ENCODE measurements at regions not wholly inside any gene's neighbourhood (a gene's known extent, or its start where the extent isn't known, plus 50 kb on each side); places are given as distances from the start of the nearest gene placed in this dataset.

DNA sequence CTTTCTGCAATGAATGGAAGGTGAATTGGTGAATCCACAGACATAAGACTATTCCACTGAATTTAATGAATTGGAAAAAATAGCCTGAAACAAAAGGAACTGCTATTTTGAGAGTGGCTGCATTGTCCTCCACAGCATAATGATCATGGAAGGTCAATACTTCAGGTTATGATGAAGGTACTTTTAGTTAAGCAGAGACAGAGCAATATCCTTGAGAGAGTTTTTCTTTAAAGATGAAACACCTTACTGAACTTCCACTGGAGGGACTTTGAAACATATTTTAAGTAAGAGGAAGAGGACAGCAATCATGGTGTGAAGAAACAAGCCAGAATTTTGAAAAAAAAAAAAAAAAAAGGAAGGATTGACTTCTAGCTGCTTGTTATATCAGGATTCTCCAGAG, 68.8 kb upstream of the DPP10 start:
- Histone ChIP-seq H3K27ac (no peak overlapping the region), H3K36me3 (no peaks in the 10 kb centered on the region), H3K4me3 (no peak overlapping the region), H3K4me1 (no peaks in the 10 kb centered on the region), H3K9me3 (peaks cover 0 to 8% (median 5%) of the 10 kb centered on the region in 3 donors), H3K27me3 (no peaks in the 10 kb centered on the region)
- ATAC-seq, result no peak
- in situ Hi-C loops (cut with MboI; ENCODE audit: low sequenced_read_pairs in 4 of 4), result no loop called here
- no peak for DNase-seq
- intact Hi-C loops (cut with DNase I; ENCODE audit: low total_unique reads), result no loop called here
- TF ChIP-seq POLR2A (IDR thresholded peaks at IDR 0.05), result no peak
- TF ChIP-seq, protein P1, sequence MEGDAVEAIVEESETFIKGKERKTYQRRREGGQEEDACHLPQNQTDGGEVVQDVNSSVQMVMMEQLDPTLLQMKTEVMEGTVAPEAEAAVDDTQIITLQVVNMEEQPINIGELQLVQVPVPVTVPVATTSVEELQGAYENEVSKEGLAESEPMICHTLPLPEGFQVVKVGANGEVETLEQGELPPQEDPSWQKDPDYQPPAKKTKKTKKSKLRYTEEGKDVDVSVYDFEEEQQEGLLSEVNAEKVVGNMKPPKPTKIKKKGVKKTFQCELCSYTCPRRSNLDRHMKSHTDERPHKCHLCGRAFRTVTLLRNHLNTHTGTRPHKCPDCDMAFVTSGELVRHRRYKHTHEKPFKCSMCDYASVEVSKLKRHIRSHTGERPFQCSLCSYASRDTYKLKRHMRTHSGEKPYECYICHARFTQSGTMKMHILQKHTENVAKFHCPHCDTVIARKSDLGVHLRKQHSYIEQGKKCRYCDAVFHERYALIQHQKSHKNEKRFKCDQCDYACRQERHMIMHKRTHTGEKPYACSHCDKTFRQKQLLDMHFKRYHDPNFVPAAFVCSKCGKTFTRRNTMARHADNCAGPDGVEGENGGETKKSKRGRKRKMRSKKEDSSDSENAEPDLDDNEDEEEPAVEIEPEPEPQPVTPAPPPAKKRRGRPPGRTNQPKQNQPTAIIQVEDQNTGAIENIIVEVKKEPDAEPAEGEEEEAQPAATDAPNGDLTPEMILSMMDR (IDR thresholded peaks at IDR 0.05 in 4 of 5, conservative IDR thresholded peaks at IDR 0.05 in 1 of 5), result no peak

DNA sequence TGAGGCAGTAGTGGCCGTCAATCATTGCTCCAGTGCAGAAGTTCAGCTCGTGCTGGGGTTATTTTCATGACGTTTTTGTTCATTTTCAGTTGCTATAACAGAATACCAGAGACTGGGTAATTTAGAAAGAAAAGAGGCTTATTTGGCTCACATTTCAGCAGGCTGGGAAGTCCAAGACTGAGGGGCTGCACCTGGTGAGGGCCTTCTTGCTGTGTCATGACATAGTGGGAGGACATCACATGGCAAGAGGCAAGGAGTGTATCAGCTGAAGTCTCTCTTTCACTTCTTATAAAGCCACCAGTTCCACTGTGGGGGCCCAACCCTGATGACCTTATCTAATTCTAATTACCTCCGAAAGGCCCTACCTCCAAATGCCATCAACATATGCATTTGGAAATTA, 58.0 kb upstream of the DPP10 start:
- H3K36me3 ChIP-seq, result no peaks in the 10 kb centered on the region
- DNase-seq, result no peak
- H3K4me3 ChIP-seq, result no peak overlapping the region
- intact Hi-C loops (cut with DNase I; ENCODE audit: low total_unique reads) (no loop called here), in situ Hi-C loops (cut with MboI; ENCODE audit: low sequenced_read_pairs in 4 of 4) (no loop called here)
- no peaks in the 10 kb centered on the region for H3K9me3 ChIP-seq
- no peaks in the 10 kb centered on the region for H3K4me1 ChIP-seq
- no peak overlapping the region for H3K27ac ChIP-seq
- TF ChIP-seq, protein P1 (IDR thresholded peaks at IDR 0.05 in 4 of 5, conservative IDR thresholded peaks at IDR 0.05 in 1 of 5), result no peak
- no peak for TF ChIP-seq POLR2A (IDR thresholded peaks at IDR 0.05)
- no peak for ATAC-seq
- H3K27me3 ChIP-seq, result no peaks in the 10 kb centered on the region

DNA sequence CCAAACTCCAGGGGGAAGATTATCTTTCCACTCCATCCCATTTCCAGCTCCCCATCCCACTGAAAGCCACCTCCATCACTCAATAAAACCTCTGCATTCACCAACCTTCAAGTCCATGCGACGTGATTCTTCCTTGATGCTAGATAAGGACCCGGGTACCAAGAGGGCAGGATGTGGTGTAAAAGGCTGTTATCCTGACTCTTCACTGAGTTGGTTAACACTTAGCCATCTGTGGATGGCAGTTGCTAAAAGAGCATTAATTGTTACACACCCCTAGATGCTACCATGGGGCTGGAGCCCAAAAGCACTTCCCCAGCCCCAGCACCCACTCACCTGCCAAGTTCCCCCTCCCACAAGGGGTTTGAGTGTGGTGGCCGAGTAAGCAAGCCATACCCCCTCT, 53.4 kb upstream of the DPP10 start:
- Histone ChIP-seq H3K4me3 (no peak overlapping the region), H3K27ac (no peak overlapping the region), H3K36me3 (no peaks in the 10 kb centered on the region), H3K4me1 (no peaks in the 10 kb centered on the region), H3K27me3 (no peaks in the 10 kb centered on the region), H3K9me3 (no peaks in the 10 kb centered on the region)
- in situ Hi-C loops (cut with MboI; ENCODE audit: low sequenced_read_pairs in 4 of 4) (no loop called here), intact Hi-C loops (cut with DNase I; ENCODE audit: low total_unique reads) (no loop called here)
- ATAC-seq, result no peak
- TF ChIP-seq, protein P1 (IDR thresholded peaks at IDR 0.05 in 4 of 5, conservative IDR thresholded peaks at IDR 0.05 in 1 of 5), result no peak
- no peak for TF ChIP-seq POLR2A (IDR thresholded peaks at IDR 0.05)
- DNase-seq, result no peak

All from gastrocnemius medialis (tissue), 4 donors.